Esophagus squamous epithelium (tissue), 4 donors: ENCODE measurements at regions not wholly inside any gene's neighbourhood (a gene's known extent, or its start where the extent isn't known, plus 50 kb on each side); places are given as distances from the start of the nearest gene placed in this dataset.

Experiments
- POLR2A ChIP-seq, 4 donors: fragments of 450-650 bp; IDR thresholded peaks; one replicate each; pipeline ENCODE4 v1.6.1; 2017; ENCODE audit warnings: antibody characterized with exemption in 4 of 4, mild to moderate bottlenecking in 4 of 4, moderate library complexity in 3 of 4
- TF ChIP-seq, protein P1 (sequence below), 6 experiments: fragments of 450-650 bp in 4 of 6; fragments of 200-600 bp in 2 of 6; sonication (generic) in 2 of 6; IDR thresholded peaks; one replicate each; pipeline ENCODE4 v1.5.1; 2016 to 2019; ENCODE audit warnings: antibody characterized with exemption in 6 of 6, mild to moderate bottlenecking in 4 of 6, moderate library complexity in 4 of 6

DNA sequence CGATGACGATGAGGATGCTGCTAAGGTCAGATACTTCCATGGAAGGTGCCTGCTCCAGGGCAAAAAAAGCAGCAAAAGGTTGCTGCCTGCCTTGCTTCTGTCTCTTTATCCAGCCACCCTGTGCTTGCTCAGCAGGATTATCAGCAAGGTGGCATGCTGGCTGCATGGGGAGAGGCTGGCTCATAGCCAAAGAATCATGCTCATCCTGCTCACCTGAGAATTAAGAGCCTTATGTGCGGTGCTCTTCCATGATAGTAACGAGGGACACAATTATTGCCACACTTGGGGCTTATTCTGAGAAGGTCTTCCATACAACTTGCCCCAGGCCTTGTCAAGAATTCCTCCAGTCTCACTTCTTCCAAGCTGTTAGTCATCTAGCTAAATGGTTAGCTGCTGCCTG is 60.4 kb upstream of the SEC11C start:
- TF ChIP-seq, protein P1, sequence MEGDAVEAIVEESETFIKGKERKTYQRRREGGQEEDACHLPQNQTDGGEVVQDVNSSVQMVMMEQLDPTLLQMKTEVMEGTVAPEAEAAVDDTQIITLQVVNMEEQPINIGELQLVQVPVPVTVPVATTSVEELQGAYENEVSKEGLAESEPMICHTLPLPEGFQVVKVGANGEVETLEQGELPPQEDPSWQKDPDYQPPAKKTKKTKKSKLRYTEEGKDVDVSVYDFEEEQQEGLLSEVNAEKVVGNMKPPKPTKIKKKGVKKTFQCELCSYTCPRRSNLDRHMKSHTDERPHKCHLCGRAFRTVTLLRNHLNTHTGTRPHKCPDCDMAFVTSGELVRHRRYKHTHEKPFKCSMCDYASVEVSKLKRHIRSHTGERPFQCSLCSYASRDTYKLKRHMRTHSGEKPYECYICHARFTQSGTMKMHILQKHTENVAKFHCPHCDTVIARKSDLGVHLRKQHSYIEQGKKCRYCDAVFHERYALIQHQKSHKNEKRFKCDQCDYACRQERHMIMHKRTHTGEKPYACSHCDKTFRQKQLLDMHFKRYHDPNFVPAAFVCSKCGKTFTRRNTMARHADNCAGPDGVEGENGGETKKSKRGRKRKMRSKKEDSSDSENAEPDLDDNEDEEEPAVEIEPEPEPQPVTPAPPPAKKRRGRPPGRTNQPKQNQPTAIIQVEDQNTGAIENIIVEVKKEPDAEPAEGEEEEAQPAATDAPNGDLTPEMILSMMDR (IDR thresholded peaks at IDR 0.05): no peak
- TF ChIP-seq POLR2A (IDR thresholded peaks at IDR 0.05): no peak
